Neural cell (in vitro differentiated cells): ENCODE measurements at regions not wholly inside any gene's neighbourhood (a gene's known extent, or its start where the extent isn't known, plus 50 kb on each side); places are given as distances from the start of the nearest gene placed in this dataset.

Experiments
- H2AFZ ChIP-seq: fragments of 200-600, 300-800 bp; sonication (generic), shearing (Covaris generic); 2 replicates; pipeline ENCODE4 v1.6.0; 2014; ENCODE audit warnings: low read depth, mild to moderate bottlenecking, antibody characterized with exemption, low read length, moderate library complexity
- H3F3A ChIP-seq: fragments of 200-600 bp; shearing (Covaris generic); 2 replicates; pipeline ENCODE4 v1.6.1; 2016; ENCODE audit warnings: mild to moderate bottlenecking, moderate library complexity, mixed read lengths, antibody characterized with exemption, low read length; ENCODE audit not compliant: insufficient read depth, poor library complexity, severe bottlenecking
- H3K27ac ChIP-seq: fragments of 200-600, 300-800 bp; sonication (generic), shearing (Covaris generic); 2 replicates; pipeline ENCODE4 v1.5.1; 2014; ENCODE audit warnings: mild to moderate bottlenecking, low read length, moderate library complexity
- H3K27me3 ChIP-seq: fragments of 300-800, 200-600 bp; sonication (generic), shearing (Covaris generic); 2 replicates; pipeline ENCODE4 v1.6.0; 2014; ENCODE audit warnings: mild to moderate bottlenecking, low read depth, low read length, moderate library complexity; ENCODE audit not compliant: insufficient read depth
- H3K36me3 ChIP-seq: fragments of 300-800, 200-600 bp; sonication (generic), shearing (Covaris generic); 2 replicates; pipeline ENCODE4 v1.5.1; 2014; ENCODE audit warnings: mild to moderate bottlenecking, antibody characterized with exemption, low read length, moderate library complexity; ENCODE audit not compliant: insufficient read depth
- H3K4me2 ChIP-seq: fragments of 300-800, 200-600 bp; sonication (generic), shearing (Covaris generic); 2 replicates; pipeline ENCODE4 v1.6.0; 2014; ENCODE audit warnings: mild to moderate bottlenecking, low read length
- H3K4me3 ChIP-seq: fragments of 300-800, 200-600 bp; sonication (generic), shearing (Covaris generic); 2 replicates; pipeline ENCODE4 v1.5.1; 2014; ENCODE audit warnings: mild to moderate bottlenecking, low read length, moderate library complexity
- H3K79me2 ChIP-seq: fragments of 200-600 bp; shearing (Covaris generic); replicated peaks from 2 replicates; pipeline ENCODE4 v1.6.0; 2014; ENCODE audit warnings: mild to moderate bottlenecking, low read length, moderate library complexity; ENCODE audit not compliant: insufficient read depth
- H3K9ac ChIP-seq: fragments of 300-800, 200-600 bp; sonication (generic), shearing (Covaris generic); 2 replicates; pipeline ENCODE4 v1.6.1; 2016; ENCODE audit warnings: mild to moderate bottlenecking, low read length, mixed read lengths
- H3K9me2 ChIP-seq: fragments of 200-600 bp; shearing (Covaris generic); 2 replicates; pipeline ENCODE4 v1.6.1; 2016; ENCODE audit warnings: mild to moderate bottlenecking, low read length, mixed read lengths; ENCODE audit not compliant: insufficient read depth
- H3K9me3 ChIP-seq: fragments of 200-600, 300-800 bp; sonication (generic), shearing (Covaris generic); 2 replicates; pipeline ENCODE4 v1.6.1; 2016; ENCODE audit warnings: mild to moderate bottlenecking, mixed run types, low read length, moderate library complexity, mixed read lengths
- H4K20me1 ChIP-seq: fragments of 200-600 bp; shearing (Covaris generic); 2 replicates; pipeline ENCODE4 v1.6.1; 2016; ENCODE audit warnings: mild to moderate bottlenecking, mixed run types; ENCODE audit not compliant: insufficient read depth
- CTCF ChIP-seq: fragments of 450-650 bp; IDR thresholded peaks from 2 replicates; pipeline ENCODE4 v1.5.1; 2014; ENCODE audit warnings: antibody characterized with exemption, mild to moderate bottlenecking, moderate library complexity; ENCODE audit not compliant: poor library complexity, severe bottlenecking
- EP300 ChIP-seq: fragments of 450-650 bp; conservative IDR thresholded peaks from 2 replicates; pipeline ENCODE4 v1.6.1; 2014; ENCODE audit warnings: antibody characterized with exemption, mild to moderate bottlenecking, moderate library complexity; ENCODE audit not compliant: poor library complexity, severe bottlenecking
- EZH2 ChIP-seq: fragments of 200-600, 300-800 bp; shearing (Covaris generic), sonication (generic); IDR thresholded peaks from 2 replicates; pipeline ENCODE4 v1.6.1; 2014; ENCODE audit warnings: antibody characterized with exemption, low read length, borderline replicate concordance, mild to moderate bottlenecking; ENCODE audit not compliant: insufficient read depth, poor library complexity, severe bottlenecking
- MXI1 ChIP-seq: fragments of 450-650 bp; conservative IDR thresholded peaks from 2 replicates; pipeline ENCODE4 v1.6.1; 2014; ENCODE audit warnings: antibody characterized with exemption, mild to moderate bottlenecking; ENCODE audit not compliant: poor library complexity, severe bottlenecking
- POLR2AphosphoS5 ChIP-seq: IDR thresholded peaks from 2 replicates; pipeline ENCODE4 v1.6.1; 2012
- RAD21 ChIP-seq: fragments of 450-650 bp; conservative IDR thresholded peaks from 2 replicates; pipeline ENCODE4 v1.6.1; 2014; ENCODE audit warnings: antibody characterized with exemption, mild to moderate bottlenecking, moderate library complexity
- REST ChIP-seq: IDR thresholded peaks from 2 replicates; pipeline ENCODE4 v1.6.1; 2012; ENCODE audit warnings: borderline replicate concordance
- SMC3 ChIP-seq: fragments of 450-650 bp; conservative IDR thresholded peaks from 2 replicates; pipeline ENCODE4 v1.6.1; 2014; ENCODE audit warnings: antibody characterized with exemption, mild to moderate bottlenecking, moderate library complexity; ENCODE audit not compliant: poor library complexity
- TAF1 ChIP-seq: IDR thresholded peaks from 2 replicates; pipeline ENCODE4 v1.6.1; 2012; ENCODE audit warnings: low read depth

DNA sequence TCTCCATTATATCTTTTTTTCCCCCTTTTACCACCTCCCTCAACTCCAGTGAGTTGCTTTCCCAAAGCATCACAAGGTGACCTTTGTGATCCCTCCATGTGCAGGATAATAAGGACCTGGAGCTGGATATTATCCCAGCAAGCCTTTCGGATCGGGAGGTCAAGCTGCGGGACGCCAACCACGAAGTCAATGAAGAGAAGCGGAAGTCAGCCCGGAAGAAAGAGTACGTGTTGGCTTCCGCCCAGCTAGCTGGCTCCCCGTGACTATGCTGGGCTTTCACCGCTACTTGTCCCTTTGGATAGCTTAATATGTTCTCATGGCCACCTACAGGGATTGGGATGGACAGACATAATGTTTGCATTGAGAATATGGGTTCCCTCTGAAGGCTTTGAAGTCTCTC is 273.7 kb upstream of the UMPS start:
- peaks cover 5% of the 10 kb centered on the region for H3K36me3 ChIP-seq

DNA sequence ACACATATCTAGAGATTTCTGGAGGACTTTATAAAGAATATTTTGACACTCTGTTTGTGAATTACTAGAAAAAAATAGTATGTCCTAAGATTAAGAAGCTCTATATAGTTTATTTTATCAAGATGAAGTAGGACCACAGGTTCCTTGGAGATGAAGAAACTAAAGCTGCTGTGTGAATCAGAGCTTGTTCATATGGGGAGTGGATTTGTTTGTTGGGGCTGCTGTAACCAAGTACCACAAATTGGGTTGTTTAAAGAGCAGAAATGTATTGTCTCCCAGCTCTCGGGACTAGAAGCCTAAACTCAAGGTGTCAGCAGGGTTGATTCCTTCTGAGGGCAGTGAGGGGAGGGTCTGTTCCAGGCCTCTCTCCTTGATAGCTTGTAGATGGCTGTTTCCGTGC is 270.6 kb upstream of the UMPS start:
- H4K20me1 ChIP-seq: no peaks in the 10 kb centered on the region
- no peak overlapping the region for H3K4me3 ChIP-seq
- peaks cover 11% of the 10 kb centered on the region for H3K36me3 ChIP-seq
- no peaks in the 10 kb centered on the region for H3K9me2 ChIP-seq
- no peak overlapping the region for H3K9ac ChIP-seq
- no peaks in the 10 kb centered on the region for H3K79me2 ChIP-seq
- no peaks in the 10 kb centered on the region for H3K9me3 ChIP-seq
- no peaks in the 10 kb centered on the region for H3F3A ChIP-seq
- no peaks in the 10 kb centered on the region for H3K27me3 ChIP-seq
- no peak overlapping the region for H2AFZ ChIP-seq
- no peak overlapping the region for H3K4me2 ChIP-seq
- no peak overlapping the region for H3K27ac ChIP-seq
- TF ChIP-seq REST: no peak
- TF ChIP-seq MXI1: no peak
- no peak for TF ChIP-seq POLR2AphosphoS5
- no peak for TF ChIP-seq EZH2
- no peak for TF ChIP-seq SMC3
- TF ChIP-seq TAF1: no peak

More for the DNA sequence above, 273.7 kb upstream of the UMPS start:
- H3K27ac ChIP-seq: no peak overlapping the region
- no peaks in the 10 kb centered on the region for H4K20me1 ChIP-seq
- no peaks in the 10 kb centered on the region for H3K9me2 ChIP-seq
- TF ChIP-seq CTCF: no peak
- TF ChIP-seq POLR2AphosphoS5: no peak
- no peak for TF ChIP-seq SMC3
- no peak for TF ChIP-seq EZH2
- TF ChIP-seq REST: no peak
- TF ChIP-seq MXI1: no peak
- no peak for TF ChIP-seq TAF1
- TF ChIP-seq EP300: no peak
- no peak for TF ChIP-seq RAD21
- H3K9ac ChIP-seq: no peak overlapping the region
- no peak overlapping the region for H3K4me3 ChIP-seq
- H2AFZ ChIP-seq: no peak overlapping the region
- H3K4me2 ChIP-seq: no peak overlapping the region
- H3F3A ChIP-seq: no peaks in the 10 kb centered on the region
- no peaks in the 10 kb centered on the region for H3K27me3 ChIP-seq
- no peaks in the 10 kb centered on the region for H3K79me2 ChIP-seq
- no peaks in the 10 kb centered on the region for H3K9me3 ChIP-seq
